GM10248 (cell line): ENCODE measurements at regions not wholly inside any gene's neighbourhood (a gene's known extent, or its start where the extent isn't known, plus 50 kb on each side); places are given as distances from the start of the nearest gene placed in this dataset.

ENCODE experiments used
- CTCF ChIA-PET: fragments of 300-600 bp; sonication (Branson Sonifier 250); formaldehyde crosslinking; extraction: SDS; loops from one replicate; lab custom pipeline; 2021; ENCODE audit warnings: antibody characterized with exemption; lab: Yijun Ruan, JAX
- POLR2A ChIA-PET: fragments of 350-650 bp; sonication (Branson Sonifier 250); formaldehyde crosslinking; extraction: SDS; loops from one replicate; lab custom pipeline; 2020; ENCODE audit warnings: antibody characterized with exemption; lab: Yijun Ruan, JAX
- DNase-seq: peaks from one replicate; pipeline ENCODE4 v3.0.0; 2012; ENCODE audit errors: extremely low spot score
- TF ChIP-seq, protein P1 (sequence below): IDR thresholded peaks from 2 replicates; pipeline ENCODE4 v1.5.1; 2012; ENCODE audit warnings: mild to moderate bottlenecking, low read depth; ENCODE audit errors: extremely low read depth, missing control alignments, control extremely low read depth

DNA sequence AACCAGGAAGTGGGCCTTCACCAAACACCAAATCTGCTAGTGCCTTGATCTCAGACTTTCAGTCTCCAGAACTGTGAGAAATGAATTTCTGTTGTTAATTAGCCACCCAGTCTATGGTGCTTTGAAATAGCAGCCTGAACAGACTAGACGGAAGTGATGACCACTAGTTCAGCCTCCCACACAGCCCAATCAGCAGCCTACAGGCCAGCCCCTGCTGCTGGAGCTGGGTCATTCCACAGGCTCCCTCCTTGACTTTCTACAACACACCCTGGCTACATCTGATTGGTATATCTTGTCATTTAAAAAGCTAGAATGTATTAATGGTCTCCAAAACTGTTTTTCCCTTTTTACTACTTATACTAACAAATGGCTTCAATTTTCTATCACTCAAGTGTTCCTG lies 277.2 kb upstream of the TAC1 start:
- no peak for DNase-seq
- CTCF ChIA-PET: no interaction called here
- TF ChIP-seq, protein P1, sequence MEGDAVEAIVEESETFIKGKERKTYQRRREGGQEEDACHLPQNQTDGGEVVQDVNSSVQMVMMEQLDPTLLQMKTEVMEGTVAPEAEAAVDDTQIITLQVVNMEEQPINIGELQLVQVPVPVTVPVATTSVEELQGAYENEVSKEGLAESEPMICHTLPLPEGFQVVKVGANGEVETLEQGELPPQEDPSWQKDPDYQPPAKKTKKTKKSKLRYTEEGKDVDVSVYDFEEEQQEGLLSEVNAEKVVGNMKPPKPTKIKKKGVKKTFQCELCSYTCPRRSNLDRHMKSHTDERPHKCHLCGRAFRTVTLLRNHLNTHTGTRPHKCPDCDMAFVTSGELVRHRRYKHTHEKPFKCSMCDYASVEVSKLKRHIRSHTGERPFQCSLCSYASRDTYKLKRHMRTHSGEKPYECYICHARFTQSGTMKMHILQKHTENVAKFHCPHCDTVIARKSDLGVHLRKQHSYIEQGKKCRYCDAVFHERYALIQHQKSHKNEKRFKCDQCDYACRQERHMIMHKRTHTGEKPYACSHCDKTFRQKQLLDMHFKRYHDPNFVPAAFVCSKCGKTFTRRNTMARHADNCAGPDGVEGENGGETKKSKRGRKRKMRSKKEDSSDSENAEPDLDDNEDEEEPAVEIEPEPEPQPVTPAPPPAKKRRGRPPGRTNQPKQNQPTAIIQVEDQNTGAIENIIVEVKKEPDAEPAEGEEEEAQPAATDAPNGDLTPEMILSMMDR: no peak
- POLR2A ChIA-PET: no interaction called here

DNA sequence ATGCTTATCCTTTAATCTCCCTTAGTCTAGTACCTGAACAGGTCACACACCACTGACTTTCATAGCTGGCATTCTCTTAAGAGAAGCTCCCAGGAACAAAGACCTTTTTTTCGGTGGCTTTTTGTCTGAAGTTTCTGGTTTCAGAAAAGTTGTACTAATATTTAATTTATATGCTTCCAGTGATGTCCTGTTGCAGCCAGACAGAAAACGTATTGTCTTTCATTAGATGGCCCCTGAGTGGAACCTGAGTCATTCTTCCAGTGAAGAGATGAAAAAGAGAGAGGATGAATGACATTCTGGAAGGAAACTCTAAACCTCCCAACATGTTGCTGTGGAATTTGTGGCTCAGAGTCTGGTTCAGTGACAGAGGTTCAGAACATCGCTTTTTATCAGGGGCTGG lies 274.8 kb upstream of the TAC1 start:
- DNase-seq: no peak
- CTCF ChIA-PET: interaction anchor here (0.9 to 1.4 kb wide), 3 partner anchors 8 to 42 kb away, joined by 3 to 4 read pairs (median 3); no protein-coding TSS in a partner anchor
- POLR2A ChIA-PET: no interaction called here
- TF ChIP-seq, protein P1: no peak

DNA sequence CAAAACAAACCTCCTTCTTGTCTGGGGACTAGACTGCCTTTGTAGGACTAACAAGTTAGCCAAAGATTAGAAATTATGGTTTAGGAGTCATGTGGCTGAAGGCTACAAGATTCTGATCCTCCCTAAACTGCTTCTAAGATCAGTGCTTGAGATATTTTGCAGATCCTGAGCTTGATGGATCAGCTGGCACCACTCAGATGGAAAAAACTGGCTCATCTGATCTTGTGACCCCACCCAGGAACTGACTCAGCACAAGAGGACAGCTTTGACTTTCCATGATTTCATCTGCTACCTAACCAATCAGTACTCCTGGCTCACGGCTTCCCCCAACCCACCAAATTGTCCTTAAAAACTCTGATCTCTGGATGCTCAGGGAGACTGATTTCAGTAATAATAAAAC lies 271.5 kb upstream of the TAC1 start:
- POLR2A ChIA-PET: no interaction called here
- no peak for DNase-seq
- TF ChIP-seq, protein P1: no peak
- CTCF ChIA-PET: no interaction called here

DNA sequence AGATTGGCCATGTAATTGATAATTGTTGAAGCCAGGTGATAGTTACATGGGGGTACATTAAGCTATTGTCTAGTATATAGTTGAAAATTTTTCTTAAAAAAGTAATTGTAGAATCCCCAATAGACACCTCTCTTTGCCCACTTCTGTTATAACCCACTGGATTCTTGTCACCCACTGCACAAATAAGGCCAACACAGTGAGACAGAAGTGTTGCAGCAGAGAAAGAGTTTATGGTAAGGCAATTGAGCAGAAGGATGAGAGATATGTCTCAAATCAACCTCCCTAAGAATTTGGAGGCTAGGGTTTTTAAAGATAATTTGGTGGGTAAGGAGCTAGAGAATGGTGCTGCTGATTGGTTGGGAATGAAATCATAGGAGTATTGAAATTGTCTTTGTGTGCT lies 270.3 kb upstream of the TAC1 start:
- ChIA-PET POLR2A (no interaction called here), CTCF (interaction anchor here (2.1 kb wide), 1 partner anchor 11 kb away, joined by 7 read pairs; no protein-coding TSS in a partner anchor)
- TF ChIP-seq, protein P1: no peak
- no peak for DNase-seq

DNA sequence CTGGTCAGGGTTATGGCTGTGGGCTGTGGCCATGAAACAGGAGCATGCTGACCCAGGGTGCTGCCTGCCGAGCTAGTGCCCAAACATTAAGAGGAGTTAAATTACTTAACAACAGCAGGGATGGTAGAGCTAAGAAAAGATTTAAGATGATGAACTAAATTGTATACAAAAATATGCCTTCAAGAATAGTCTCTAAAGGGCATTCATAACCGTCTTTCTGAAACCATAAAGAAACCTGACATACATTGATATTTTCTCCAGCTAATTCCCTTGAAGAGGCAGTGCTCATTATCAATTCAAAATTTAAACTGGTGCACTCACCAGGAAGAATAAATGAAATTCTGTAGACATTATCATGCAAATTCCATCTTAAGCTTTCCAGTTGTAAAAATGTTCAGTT lies 265.8 kb upstream of the TAC1 start:
- no peak for DNase-seq
- POLR2A ChIA-PET: no interaction called here
- CTCF ChIA-PET: interaction anchor here (0.7 to 1.2 kb wide), 2 partner anchors 23 to 24 kb away, joined by 3 read pairs; no protein-coding TSS in a partner anchor
- TF ChIP-seq, protein P1: no peak

DNA sequence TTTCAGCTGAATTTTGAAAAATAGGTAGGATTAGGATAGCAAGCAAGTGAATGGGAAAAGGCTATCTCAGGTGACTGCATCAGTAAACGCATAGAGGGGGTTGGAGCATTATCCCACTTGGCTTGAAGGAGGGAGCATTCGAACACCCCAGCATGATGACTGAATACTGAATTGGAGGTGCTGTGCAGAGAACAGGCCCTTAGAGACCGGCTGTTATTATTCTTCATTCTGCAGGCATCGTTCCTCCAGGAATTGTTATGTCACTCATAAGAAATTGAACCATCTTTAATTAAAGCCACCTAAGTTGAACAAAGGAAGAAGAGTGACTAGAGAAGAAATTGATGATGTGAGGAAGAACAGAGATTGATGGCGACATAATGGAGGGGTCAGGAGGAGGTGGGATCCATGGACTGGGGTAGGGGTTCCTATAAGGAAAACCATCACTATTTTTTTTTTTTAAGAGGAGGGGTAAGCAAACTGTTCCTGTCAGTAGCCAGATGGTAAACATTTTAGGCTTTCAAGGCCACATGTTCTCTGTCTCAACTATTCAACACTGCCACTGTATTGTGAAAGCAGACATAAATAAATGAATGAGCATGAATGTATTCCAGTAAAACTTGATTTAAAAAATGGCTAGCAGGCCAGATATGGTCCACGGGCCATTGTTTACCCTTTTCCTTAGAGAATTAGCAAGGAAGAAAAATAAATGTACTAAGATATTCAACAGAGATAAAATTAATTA lies 264.7 kb upstream of the TAC1 start:
- ChIA-PET POLR2A (no interaction called here), CTCF (interaction anchor here (1.7 kb wide), 1 partner anchor 12 kb away, joined by 3 read pairs; no protein-coding TSS in a partner anchor)
- TF ChIP-seq, protein P1: no peak
- no peak for DNase-seq
